Body of pancreas (tissue), 4 donors: ENCODE measurements at regions not wholly inside any gene's neighbourhood (a gene's known extent, or its start where the extent isn't known, plus 50 kb on each side); places are given as distances from the start of the nearest gene placed in this dataset.

ENCODE experiments used
- CTCF ChIP-seq, 7 experiments: fragments of 450-650 bp in 4 of 7; fragments of 200-600 bp in 3 of 7; sonication (generic) in 3 of 7; IDR thresholded peaks; one replicate each; pipeline ENCODE4 v1.5.1; 2016 to 2019; ENCODE audit warnings: antibody characterized with exemption in 7 of 7
- POLR2A ChIP-seq, 3 donors: fragments of 450-650 bp; IDR thresholded peaks; one replicate each; pipeline ENCODE4 v1.6.1; 2016; ENCODE audit warnings: antibody characterized with exemption in 3 of 3, mild to moderate bottlenecking in 2 of 3

DNA sequence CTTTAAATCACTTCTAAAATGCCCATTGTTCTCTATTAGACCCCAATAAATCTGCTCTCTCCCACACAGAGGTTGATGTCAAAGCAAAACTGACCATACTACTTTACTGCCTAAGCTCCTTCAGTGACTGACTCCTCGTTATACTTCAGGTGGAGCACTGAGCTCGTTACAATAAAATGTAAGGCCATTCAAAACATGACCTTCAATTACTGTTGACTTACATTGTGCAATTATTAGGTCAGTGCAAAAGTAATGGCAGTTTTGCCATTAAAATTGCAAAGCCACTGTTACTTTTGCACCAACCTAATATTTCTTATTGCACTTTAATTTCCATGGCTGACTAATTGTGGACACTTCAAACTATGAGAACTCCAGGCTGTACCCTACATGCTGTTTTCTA is 314.9 kb downstream of the MZT1 start:
- TF ChIP-seq CTCF (IDR thresholded peaks at IDR 0.05): no peak
- no peak for TF ChIP-seq POLR2A (IDR thresholded peaks at IDR 0.05)
